ENCODE measurements at regions not wholly inside any gene's neighbourhood (a gene's known extent, or its start where the extent isn't known, plus 50 kb on each side); places are given as distances from the start of the nearest gene placed in this dataset.
A peak's percentile ranks its signal among the peaks of the same experiment; 100 is the strongest.

GRCh38 chr6:156410649-156411048, 366.5 kb upstream of the ARID1B start:
- Mint-ChIP-seq H3K36me3 (no peaks in the 10 kb centered on the region), H3K4me1 (no peaks in the 10 kb centered on the region), H3K27me3 (ENCODE audit: low read depth) (no peaks in the 10 kb centered on the region), H3K27ac (no peak overlapping the region), H3K9me3 (peaks cover 20% of the 10 kb centered on the region), H3K4me3 (no peak overlapping the region)
- DNase-seq (ENCODE audit: low spot score in 2 of 2, unreplicated experiment in 2 of 2) = no peak
- peak; percentile 44 for TF ChIP-seq CTCF (IDR thresholded peaks at IDR 0.05; ENCODE audit: unreplicated experiment)

GRCh38 chr6:156408655-156409054, 368.5 kb upstream of the ARID1B start:
- no peak overlapping the region for H3K27ac Mint-ChIP-seq
- DNase-seq (ENCODE audit: low spot score in 2 of 2, unreplicated experiment in 2 of 2) = no peak
- TF ChIP-seq CTCF (IDR thresholded peaks at IDR 0.05; ENCODE audit: unreplicated experiment) = no peak
- no peaks in the 10 kb centered on the region for H3K4me1 Mint-ChIP-seq
- peaks cover 20% of the 10 kb centered on the region for H3K9me3 Mint-ChIP-seq
- H3K4me3 Mint-ChIP-seq = no peak overlapping the region
- H3K36me3 Mint-ChIP-seq = no peaks in the 10 kb centered on the region
- H3K27me3 Mint-ChIP-seq (ENCODE audit: low read depth) = no peaks in the 10 kb centered on the region

DNA sequence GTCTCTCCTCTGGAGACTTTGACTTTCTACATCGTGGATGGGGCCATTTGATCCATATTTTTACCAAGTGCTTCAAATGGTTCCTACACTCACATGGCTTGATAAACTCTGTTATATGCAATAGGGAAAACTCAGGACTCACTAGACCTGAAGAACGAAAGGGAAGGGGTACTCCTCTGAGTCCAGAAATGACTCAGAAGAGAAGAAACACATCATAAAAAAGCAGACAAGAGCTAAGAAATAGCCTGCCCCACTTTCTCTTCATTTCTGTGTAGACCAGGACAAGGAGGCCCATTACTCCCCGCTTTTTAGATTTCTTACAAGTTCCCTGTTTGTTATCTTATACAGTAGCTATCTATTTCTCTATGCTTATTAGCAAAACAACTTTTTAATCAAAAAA, 369.8 kb upstream of the ARID1B start:
- Mint-ChIP-seq H3K9me3 (peaks cover 19% of the 10 kb centered on the region), H3K36me3 (no peaks in the 10 kb centered on the region), H3K4me1 (no peaks in the 10 kb centered on the region), H3K27ac (no peak overlapping the region), H3K27me3 (ENCODE audit: low read depth) (no peaks in the 10 kb centered on the region), H3K4me3 (no peak overlapping the region)
- no peak for DNase-seq (ENCODE audit: low spot score in 2 of 2, unreplicated experiment in 2 of 2)
- TF ChIP-seq CTCF (IDR thresholded peaks at IDR 0.05; ENCODE audit: unreplicated experiment) = no peak

- Mint-ChIP-seq H3K9me3 (peaks cover 13% of the 10 kb centered on the region), H3K27me3 (ENCODE audit: low read depth) (no peaks in the 10 kb centered on the region), H3K4me3 (no peak overlapping the region), H3K27ac (no peak overlapping the region), H3K36me3 (no peaks in the 10 kb centered on the region), H3K4me1 (no peaks in the 10 kb centered on the region)
- no peak for DNase-seq (ENCODE audit: low spot score in 2 of 2, unreplicated experiment in 2 of 2)
- TF ChIP-seq CTCF (IDR thresholded peaks at IDR 0.05; ENCODE audit: unreplicated experiment) = no peak
Observed at GRCh38 chr6:156406688-156407087, 370.5 kb upstream of the ARID1B start.

DNA sequence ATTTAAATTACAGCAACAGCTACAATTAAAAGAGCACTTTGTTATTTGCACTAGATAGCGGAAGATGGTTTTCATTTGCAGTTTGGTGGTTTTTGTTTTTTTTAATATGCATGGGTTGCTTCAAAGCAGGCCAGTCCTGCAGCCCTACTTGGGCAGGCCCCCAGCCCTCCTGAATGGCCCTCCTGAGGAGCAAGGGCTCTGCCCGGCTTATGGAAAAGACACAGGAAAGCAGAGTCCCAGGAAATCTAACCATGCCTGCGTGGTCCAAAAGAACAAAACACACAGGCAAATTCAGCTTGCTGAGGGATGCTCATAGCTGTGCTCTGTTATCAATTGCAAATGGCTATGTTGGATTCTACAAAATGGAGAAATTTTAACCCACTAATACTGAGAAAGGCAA, 371.1 kb upstream of the ARID1B start:
- DNase-seq (ENCODE audit: low spot score in 2 of 2, unreplicated experiment in 2 of 2) = no peak
- Mint-ChIP-seq H3K27ac (no peak overlapping the region), H3K27me3 (ENCODE audit: low read depth) (no peaks in the 10 kb centered on the region), H3K4me1 (no peaks in the 10 kb centered on the region), H3K9me3 (peaks cover 7% of the 10 kb centered on the region), H3K36me3 (no peaks in the 10 kb centered on the region), H3K4me3 (no peak overlapping the region)
- TF ChIP-seq CTCF (IDR thresholded peaks at IDR 0.05; ENCODE audit: unreplicated experiment) = no peak

DNA sequence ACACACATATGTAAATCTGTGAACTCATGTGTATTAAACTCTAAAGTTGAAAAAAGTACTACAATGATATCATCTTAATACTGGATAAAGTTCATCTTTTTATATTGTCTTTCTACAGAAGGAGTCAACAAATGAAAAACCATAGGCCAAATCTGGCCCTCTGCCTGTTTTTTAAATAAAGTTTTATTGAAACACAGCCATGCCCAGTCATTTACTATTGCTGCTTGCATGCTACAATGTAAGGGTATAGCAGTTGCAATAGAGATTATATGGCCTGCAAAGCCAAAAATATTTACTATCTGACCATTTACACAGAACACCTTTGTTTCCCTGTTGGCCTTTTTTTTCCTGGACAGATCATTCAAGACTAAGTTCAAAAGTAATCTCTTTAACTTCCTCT, 374.6 kb upstream of the ARID1B start:
- H3K27ac Mint-ChIP-seq = no peak overlapping the region
- H3K36me3 Mint-ChIP-seq = no peaks in the 10 kb centered on the region
- H3K27me3 Mint-ChIP-seq (ENCODE audit: low read depth) = peaks cover 16% of the 10 kb centered on the region
- H3K4me3 Mint-ChIP-seq = no peak overlapping the region
- H3K4me1 Mint-ChIP-seq = no peaks in the 10 kb centered on the region
- no peak for TF ChIP-seq CTCF (IDR thresholded peaks at IDR 0.05; ENCODE audit: unreplicated experiment)
- no peak for DNase-seq (ENCODE audit: low spot score in 2 of 2, unreplicated experiment in 2 of 2)
- peaks cover 5% of the 10 kb centered on the region for H3K9me3 Mint-ChIP-seq

Data from mesothelial cell of epicardium (in vitro differentiated cells).